ENCODE measurements at regions not wholly inside any gene's neighbourhood (a gene's known extent, or its start where the extent isn't known, plus 50 kb on each side); places are given as distances from the start of the nearest gene placed in this dataset.

GRCh38 chrX:68978655-68979054 lies 149.8 kb downstream of the EFNB1 start:
- no peak for TF ChIP-seq CTCF (IDR thresholded peaks at IDR 0.05; ENCODE audit: insufficient read depth, low read length)
- TF ChIP-seq, protein P1, sequence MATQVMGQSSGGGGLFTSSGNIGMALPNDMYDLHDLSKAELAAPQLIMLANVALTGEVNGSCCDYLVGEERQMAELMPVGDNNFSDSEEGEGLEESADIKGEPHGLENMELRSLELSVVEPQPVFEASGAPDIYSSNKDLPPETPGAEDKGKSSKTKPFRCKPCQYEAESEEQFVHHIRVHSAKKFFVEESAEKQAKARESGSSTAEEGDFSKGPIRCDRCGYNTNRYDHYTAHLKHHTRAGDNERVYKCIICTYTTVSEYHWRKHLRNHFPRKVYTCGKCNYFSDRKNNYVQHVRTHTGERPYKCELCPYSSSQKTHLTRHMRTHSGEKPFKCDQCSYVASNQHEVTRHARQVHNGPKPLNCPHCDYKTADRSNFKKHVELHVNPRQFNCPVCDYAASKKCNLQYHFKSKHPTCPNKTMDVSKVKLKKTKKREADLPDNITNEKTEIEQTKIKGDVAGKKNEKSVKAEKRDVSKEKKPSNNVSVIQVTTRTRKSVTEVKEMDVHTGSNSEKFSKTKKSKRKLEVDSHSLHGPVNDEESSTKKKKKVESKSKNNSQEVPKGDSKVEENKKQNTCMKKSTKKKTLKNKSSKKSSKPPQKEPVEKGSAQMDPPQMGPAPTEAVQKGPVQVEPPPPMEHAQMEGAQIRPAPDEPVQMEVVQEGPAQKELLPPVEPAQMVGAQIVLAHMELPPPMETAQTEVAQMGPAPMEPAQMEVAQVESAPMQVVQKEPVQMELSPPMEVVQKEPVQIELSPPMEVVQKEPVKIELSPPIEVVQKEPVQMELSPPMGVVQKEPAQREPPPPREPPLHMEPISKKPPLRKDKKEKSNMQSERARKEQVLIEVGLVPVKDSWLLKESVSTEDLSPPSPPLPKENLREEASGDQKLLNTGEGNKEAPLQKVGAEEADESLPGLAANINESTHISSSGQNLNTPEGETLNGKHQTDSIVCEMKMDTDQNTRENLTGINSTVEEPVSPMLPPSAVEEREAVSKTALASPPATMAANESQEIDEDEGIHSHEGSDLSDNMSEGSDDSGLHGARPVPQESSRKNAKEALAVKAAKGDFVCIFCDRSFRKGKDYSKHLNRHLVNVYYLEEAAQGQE (IDR thresholded peaks at IDR 0.05; ENCODE audit: insufficient replicate concordance, low read depth): no peak
- TF ChIP-seq POLR2AphosphoS5 (IDR thresholded peaks at IDR 0.05; ENCODE audit: low read depth): no peak
- no peak for TF ChIP-seq GABPA (IDR thresholded peaks at IDR 0.05; ENCODE audit: low read depth)
- no peak for TF ChIP-seq SPI1 (IDR thresholded peaks at IDR 0.05; ENCODE audit: borderline replicate concordance, low read depth)

Data from HL-60 (cell line).